GM12864 (cell line): ENCODE measurements at regions not wholly inside any gene's neighbourhood (a gene's known extent, or its start where the extent isn't known, plus 50 kb on each side); places are given as distances from the start of the nearest gene placed in this dataset.

Experiments used
- DNase-seq: peaks from one replicate; pipeline ENCODE4 v3.0.0-alpha.2; 2011; ENCODE audit warnings: low read depth
- H3K4me3 ChIP-seq: 2 replicates; pipeline ENCODE4 v1.5.1; 2011; ENCODE audit warnings: mild to moderate bottlenecking, low read depth, low read length, control low read depth
- CTCF ChIP-seq: IDR thresholded peaks from 2 replicates; pipeline ENCODE4 v1.5.1; 2011; ENCODE audit warnings: low read depth, mild to moderate bottlenecking, moderate library complexity, low read length, control low read depth, inconsistent platforms; ENCODE audit errors: missing control alignments

GRCh38 chr12:127779301-127780045 is 487.5 kb upstream of the TMEM132C start:
- no peak overlapping the region for H3K4me3 ChIP-seq
- no peak for DNase-seq
- TF ChIP-seq CTCF = no peak

- no peak for DNase-seq
- no peak for TF ChIP-seq CTCF
Observed at GRCh38 chr12:127780881-127781280, 486.1 kb upstream of the TMEM132C start.

GRCh38 chr12:127781336-127781735 is 485.6 kb upstream of the TMEM132C start:
- no peak for DNase-seq
- no peak for TF ChIP-seq CTCF

More at GRCh38 chr12:127780881-127781280, 486.1 kb upstream of the TMEM132C start:
- no peak overlapping the region for H3K4me3 ChIP-seq

GRCh38 chr12:127785540-127785939 is 481.4 kb upstream of the TMEM132C start:
- DNase-seq = no peak
- TF ChIP-seq CTCF = no peak
- H3K4me3 ChIP-seq = no peak overlapping the region

More at GRCh38 chr12:127781336-127781735, 485.6 kb upstream of the TMEM132C start:
- no peak overlapping the region for H3K4me3 ChIP-seq

- no peak overlapping the region for H3K4me3 ChIP-seq
- no peak for TF ChIP-seq CTCF
- no peak for DNase-seq
Observed at GRCh38 chr12:127785986-127786590, 480.9 kb upstream of the TMEM132C start.

GRCh38 chr12:127787544-127787943 is 479.4 kb upstream of the TMEM132C start:
- no peak overlapping the region for H3K4me3 ChIP-seq
- no peak for DNase-seq
- TF ChIP-seq CTCF = no peak
